Right kidney (tissue), 1 donor: ENCODE measurements at regions not wholly inside any gene's neighbourhood (a gene's known extent, or its start where the extent isn't known, plus 50 kb on each side); places are given as distances from the start of the nearest gene placed in this dataset.

Experiments
- DNase-seq: peaks from one replicate; pipeline ENCODE4 v3.0.0-alpha.2; 2016

- no peak for DNase-seq
Measured at GRCh38 chr10:28929942-28930341, 252.6 kb downstream of the BAMBI start.

DNA sequence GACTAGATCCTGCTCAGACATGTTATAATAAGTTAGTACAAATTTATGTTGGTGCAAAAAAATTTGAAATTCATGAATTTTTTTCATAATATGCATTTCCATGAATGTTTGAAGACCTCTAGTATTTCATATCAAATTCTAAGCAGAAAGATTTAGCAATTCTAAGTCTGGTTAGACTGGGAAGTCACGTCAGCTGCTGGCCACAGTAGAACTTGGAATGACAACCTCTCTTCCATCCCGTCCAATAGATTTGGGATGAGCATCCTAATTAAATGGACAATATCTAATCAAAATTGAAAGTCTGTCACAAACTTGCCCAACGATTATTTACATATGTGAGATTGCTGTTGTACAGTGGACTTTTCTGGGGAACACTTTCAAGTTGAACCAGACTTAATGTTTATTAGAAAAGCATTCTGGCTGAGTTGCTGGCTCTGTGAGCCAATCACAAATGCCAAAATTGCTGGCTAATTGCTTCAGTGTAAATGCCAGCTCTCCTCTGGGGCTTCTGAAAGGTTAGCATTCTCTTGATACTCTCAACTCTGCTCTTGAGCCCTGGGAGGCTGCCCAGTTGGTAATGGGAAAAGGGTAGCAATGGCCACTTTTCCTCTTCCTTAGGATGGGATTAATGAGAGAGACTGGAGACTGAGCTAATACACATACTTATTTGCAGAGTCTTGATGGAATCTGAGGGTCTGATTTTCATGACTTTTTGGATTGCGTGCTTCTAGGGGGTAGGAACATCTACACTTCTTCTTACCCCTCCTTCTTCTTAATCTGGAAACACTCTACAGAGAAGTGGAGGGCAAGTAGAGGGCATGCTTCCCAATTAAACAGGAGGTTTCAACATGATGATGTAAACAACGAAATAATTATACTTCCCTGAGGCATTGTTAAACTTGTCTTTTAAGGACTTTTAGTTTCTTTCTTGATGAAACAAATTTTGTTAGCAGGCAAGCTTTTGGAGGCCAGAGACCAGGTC is 253.5 kb downstream of the BAMBI start:
- no peak for DNase-seq

DNA sequence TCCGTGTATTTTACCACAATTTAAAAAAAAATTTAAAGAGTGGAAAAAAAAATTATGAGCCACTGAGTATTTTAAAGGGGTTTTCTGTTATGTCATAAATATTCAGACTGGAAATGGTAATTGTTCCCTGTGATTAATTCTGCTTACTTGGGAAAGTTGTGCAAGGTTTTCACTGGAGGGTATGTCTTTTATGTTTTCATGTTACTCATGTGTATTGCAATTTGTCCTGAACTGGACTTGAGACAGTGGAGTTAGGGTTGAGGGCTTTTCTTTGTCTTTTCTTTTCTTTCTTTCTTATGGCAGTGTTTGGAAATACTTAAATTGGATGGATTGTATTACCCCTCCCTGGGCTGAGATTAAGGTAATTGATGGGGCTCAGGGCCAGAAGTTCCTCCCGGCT is 257.7 kb downstream of the BAMBI start:
- DNase-seq, result no peak

DNA sequence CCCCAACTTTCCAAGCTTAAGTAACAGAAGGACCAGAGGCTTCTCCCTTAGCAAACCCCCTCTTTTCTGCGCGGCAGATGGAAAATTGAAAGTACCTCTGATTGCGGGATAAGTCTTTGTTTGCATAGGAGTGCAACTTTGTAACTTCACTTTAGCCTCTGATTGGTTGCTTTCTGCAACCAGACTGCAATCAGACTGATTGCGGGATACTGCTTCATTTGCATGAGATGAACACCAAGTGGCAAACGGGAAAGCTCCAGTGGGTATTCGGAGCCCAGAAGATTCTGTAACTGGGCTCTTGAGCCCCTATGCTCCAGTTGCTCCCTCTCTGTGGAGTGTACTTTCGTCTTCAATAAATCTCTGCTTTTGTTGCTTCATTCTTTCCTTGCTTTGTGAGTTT is 260.6 kb downstream of the BAMBI start:
- DNase-seq, result no peak

GRCh38 chr10:28938745-28939144 is 261.4 kb downstream of the BAMBI start:
- DNase-seq, result no peak

DNA sequence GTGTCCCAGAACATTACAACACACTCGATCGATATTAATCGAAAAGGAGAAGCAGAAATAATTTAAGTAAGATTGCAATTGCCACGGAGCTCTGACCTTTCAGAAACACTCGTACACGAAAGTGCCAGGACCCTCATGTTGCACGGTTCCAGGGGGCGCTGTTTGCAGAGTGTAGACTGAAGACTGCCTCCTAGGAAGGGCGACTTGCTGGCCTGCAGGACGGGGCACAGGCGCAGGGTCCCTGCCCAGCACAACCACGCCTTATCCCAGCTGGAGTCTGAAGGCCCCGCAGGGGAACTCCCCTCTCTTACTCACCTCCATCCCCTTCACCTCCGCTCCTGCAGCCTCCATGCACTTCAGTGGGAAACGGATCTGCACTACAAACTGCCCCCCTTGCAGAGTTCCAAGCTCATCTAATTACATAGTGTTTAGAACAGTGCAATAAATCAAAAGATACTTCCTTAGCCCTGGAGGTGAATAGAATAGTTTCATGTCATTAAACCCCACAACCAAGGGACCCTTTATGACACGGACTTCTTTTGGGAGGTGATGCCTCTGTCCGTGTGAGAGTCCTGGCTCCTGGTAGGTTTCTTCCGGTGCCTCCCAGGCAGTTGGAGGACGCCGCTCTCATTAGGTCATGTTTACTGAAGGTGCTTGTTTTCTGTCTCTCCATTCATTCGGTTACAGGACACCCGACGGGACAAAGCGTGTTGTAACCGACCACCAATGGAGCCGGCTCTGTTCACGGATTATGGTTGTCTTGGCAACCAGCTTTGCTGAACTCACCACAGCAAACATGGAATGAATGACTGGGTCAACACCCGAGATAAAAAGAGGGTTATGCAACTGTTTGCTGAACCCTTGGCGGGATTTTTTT is 262.2 kb downstream of the BAMBI start:
- peak; percentile 56 for DNase-seq

- DNase-seq, result peak; percentile 23
Measured at GRCh38 chr10:28940158-28940888, 263.0 kb downstream of the BAMBI start.

DNA sequence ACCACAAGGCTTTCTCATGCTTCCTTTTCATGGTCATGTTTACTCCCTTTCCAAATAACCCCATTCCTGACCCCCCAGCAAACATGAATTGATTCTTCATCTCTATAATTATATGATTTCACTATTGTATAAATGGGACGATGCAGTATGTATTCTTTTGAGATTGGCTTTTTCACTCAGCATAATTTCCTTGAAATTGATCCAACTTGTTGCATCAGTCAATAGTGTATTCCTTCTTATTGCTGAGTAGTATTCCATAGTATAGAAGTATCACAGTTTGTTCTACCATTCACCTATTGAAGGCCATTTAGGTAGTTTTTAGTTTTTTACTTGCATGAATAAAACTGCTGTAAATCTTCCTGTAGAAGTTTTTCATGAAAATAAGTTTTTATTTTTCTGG is 264.7 kb downstream of the BAMBI start:
- DNase-seq, result no peak

GRCh38 chr10:28945959-28946358 is 268.6 kb downstream of the BAMBI start:
- no peak for DNase-seq

DNA sequence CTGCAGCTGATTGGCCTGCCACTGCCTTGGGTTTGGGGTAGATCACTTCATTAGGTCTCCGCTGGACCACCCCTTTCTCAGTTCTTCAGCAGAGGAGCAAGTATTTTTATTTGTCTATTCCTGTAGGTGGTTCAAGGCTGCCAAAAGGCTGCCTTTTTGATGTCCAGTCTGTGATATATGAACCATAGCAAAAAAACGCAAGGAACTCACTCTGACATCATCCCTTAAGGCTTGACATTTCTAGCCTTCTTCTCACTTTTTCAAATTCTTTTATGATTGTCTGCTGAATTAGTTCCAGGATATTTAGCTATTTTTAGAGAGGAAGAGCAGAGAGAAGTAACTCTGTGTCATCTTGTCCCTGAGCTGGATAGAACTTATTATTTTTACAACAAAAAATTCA is 269.2 kb downstream of the BAMBI start:
- no peak for DNase-seq

DNA sequence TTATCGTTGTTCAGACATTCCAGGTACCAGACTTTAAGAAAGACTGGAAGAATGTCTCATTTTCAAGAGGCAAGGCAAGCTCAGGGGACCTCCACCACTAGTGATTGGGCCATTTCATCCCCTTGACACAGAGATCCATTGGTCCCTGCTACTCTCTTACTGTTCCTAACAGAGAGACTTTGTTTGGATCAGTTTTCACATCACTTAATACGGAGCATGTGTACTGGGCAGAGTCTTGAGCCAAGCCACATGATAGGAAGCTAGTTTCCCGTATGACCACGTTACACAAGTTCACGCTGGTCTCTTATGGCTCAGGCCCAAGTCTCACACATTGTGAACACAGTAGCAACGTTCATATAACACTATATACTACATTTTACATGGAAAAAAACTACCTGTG is 269.9 kb downstream of the BAMBI start:
- DNase-seq, result no peak

DNA sequence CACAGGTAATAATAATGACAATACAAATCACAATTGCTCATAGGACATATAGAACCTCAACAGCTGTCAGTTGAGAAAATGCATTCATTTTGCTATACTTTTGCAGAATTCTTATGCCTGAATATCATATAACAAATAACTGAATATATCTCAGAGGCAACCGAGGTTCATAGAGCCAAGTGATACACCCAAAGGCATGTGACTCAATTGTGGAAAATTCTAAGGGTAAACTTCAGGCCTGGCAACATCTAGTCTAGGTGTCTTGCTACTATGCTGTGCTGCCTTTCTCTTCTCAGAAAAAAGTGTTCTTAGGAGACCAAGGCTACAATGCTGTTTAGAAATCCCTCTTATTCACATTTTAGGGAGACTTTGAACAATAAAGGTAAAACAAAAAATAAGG is 270.7 kb downstream of the BAMBI start:
- DNase-seq, result no peak

- DNase-seq, result no peak
Measured at GRCh38 chr10:28949005-28950004, 272.0 kb downstream of the BAMBI start.

GRCh38 chr10:28951484-28951883 is 274.2 kb downstream of the BAMBI start:
- DNase-seq, result no peak

DNA sequence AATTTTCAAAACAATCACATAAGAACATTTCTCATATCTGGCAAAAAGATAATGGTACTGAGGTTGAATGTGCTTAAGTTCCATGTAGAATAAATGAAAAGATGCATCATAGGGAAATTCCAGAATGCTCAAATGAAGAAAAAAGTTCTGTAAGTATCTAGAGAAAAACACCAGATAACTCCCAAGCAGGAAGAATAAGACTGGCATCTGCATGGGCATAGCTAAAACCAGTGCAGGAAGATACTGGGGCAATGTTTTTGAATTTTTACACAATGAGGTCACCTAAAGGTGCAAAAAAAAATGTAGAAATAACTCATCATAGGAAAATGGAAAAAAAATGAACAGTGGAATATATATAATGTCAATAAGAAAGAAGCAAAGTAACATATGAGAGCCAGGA is 275.2 kb downstream of the BAMBI start:
- DNase-seq, result no peak

DNA sequence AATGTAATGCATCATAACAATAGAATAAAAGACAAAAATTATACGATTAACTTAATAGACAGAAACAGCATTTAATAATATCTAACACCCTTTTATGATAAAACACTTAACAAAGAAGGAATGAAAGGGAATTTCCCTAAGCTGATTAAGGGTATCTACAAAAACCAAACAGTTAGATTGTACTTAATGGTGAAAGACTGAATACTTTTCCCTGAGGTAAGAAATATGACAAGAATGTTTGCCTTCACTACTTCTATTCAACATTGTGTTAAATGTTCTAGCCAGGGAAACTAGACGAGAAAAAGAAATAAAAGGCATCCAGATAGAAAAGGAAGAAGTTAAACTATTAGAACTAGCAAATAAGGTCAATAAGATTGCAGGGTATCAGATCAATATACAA is 276.9 kb downstream of the BAMBI start:
- no peak for DNase-seq

DNA sequence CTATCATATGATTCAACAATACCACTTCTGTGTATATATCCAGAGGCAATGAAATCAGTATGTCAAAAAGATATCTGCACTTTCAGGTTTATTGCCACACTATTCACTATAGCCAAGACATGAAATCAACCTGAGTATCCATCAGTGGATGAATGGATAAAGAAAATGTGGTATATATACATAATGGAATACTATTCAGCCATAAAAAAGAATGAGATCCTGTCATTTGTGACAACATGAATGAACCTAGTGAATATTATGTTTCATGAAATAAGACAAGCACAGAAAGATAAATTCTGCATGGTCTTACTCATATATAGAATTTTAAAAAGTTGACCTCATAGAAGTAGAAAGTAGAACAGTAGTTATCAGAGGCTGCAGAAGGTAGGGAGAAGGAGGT is 281.1 kb downstream of the BAMBI start:
- DNase-seq, result no peak

- no peak for DNase-seq
Measured at GRCh38 chr10:28959850-28960501, 282.7 kb downstream of the BAMBI start.

DNA sequence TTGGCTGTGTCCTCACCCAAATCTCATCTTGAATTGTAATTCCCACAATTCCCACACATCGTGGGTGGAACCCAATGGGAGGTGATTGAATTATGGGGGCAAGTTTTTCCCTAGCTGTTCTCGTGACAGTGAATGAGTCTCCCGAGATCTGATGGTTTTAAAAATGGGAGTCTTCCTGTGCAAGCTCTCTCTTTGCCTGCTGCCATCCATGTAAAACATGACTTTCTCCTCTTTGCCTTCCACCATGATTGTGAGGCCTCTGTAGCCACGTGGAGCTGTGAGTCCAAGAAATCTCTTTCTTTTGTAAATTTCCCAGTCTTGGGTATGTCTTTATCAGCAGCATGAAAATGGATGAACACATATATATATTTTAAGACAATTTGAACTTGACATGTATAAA is 285.4 kb downstream of the BAMBI start:
- DNase-seq, result no peak

GRCh38 chr10:28963539-28964221 is 286.4 kb downstream of the BAMBI start:
- DNase-seq, result no peak
